ENCODE measurements at regions not wholly inside any gene's neighbourhood (a gene's known extent, or its start where the extent isn't known, plus 50 kb on each side); places are given as distances from the start of the nearest gene placed in this dataset.
A peak's percentile ranks its signal among the peaks of the same experiment; 100 is the strongest.

GRCh38 chr2:155364766-155365165 is 666.3 kb downstream of the KCNJ3 start:
- FAIRE-seq = no peak
- DNase-seq (ENCODE audit: insufficient read length, low spot score) = no peak
- TF ChIP-seq POLR2A (IDR thresholded peaks at IDR 0.05; ENCODE audit: low read depth, low read length) = no peak

GRCh38 chr2:155363349-155363888 is 664.9 kb downstream of the KCNJ3 start:
- DNase-seq (ENCODE audit: insufficient read length, low spot score) (no peak), FAIRE-seq (no peak)
- TF ChIP-seq POLR2A (IDR thresholded peaks at IDR 0.05; ENCODE audit: low read depth, low read length) = no peak

GRCh38 chr2:155357172-155357571 is 658.7 kb downstream of the KCNJ3 start:
- FAIRE-seq (no peak), DNase-seq (ENCODE audit: insufficient read length, low spot score) (no peak)
- TF ChIP-seq POLR2A (IDR thresholded peaks at IDR 0.05; ENCODE audit: low read depth, low read length) = no peak

GRCh38 chr2:155356250-155356649 is 657.8 kb downstream of the KCNJ3 start:
- no peak for TF ChIP-seq POLR2A (IDR thresholded peaks at IDR 0.05; ENCODE audit: low read depth, low read length)
- no peak for FAIRE-seq
- DNase-seq (ENCODE audit: insufficient read length, low spot score) = no peak

GRCh38 chr2:155350783-155351580 is 652.5 kb downstream of the KCNJ3 start:
- no peak for DNase-seq (ENCODE audit: insufficient read length, low spot score)
- no peak for TF ChIP-seq POLR2A (IDR thresholded peaks at IDR 0.05; ENCODE audit: low read depth, low read length)
- FAIRE-seq = no peak

GRCh38 chr2:155332016-155332415 is 633.5 kb downstream of the KCNJ3 start:
- FAIRE-seq (no peak), DNase-seq (ENCODE audit: insufficient read length, low spot score) (no peak)
- no peak for TF ChIP-seq POLR2A (IDR thresholded peaks at IDR 0.05; ENCODE audit: low read depth, low read length)

GRCh38 chr2:155320236-155320635 is 621.7 kb downstream of the KCNJ3 start:
- FAIRE-seq (no peak), DNase-seq (ENCODE audit: insufficient read length, low spot score) (no peak)
- no peak for TF ChIP-seq POLR2A (IDR thresholded peaks at IDR 0.05; ENCODE audit: low read depth, low read length)

- no peak for DNase-seq (ENCODE audit: insufficient read length, low spot score)
- FAIRE-seq = no peak
Measured at GRCh38 chr2:155318710-155319109, 620.2 kb downstream of the KCNJ3 start.

GRCh38 chr2:155315768-155316167 is 617.3 kb downstream of the KCNJ3 start:
- DNase-seq (ENCODE audit: insufficient read length, low spot score) = no peak
- no peak for TF ChIP-seq POLR2A (IDR thresholded peaks at IDR 0.05; ENCODE audit: low read depth, low read length)
- FAIRE-seq = no peak

More at GRCh38 chr2:155318710-155319109, 620.2 kb downstream of the KCNJ3 start:
- TF ChIP-seq POLR2A (IDR thresholded peaks at IDR 0.05; ENCODE audit: low read depth, low read length) = no peak

- peak; percentile 20 for FAIRE-seq
- no peak for TF ChIP-seq POLR2A (IDR thresholded peaks at IDR 0.05; ENCODE audit: low read depth, low read length)
- DNase-seq (ENCODE audit: insufficient read length, low spot score) = no peak
Measured at GRCh38 chr2:155310589-155310988, 612.1 kb downstream of the KCNJ3 start.

- DNase-seq (ENCODE audit: insufficient read length, low spot score) (no peak), FAIRE-seq (peak; percentile 75)
- TF ChIP-seq POLR2A (IDR thresholded peaks at IDR 0.05; ENCODE audit: low read depth, low read length) = no peak
Measured at GRCh38 chr2:155309483-155309882, 611.0 kb downstream of the KCNJ3 start.

GRCh38 chr2:155308367-155309009 is 610.0 kb downstream of the KCNJ3 start:
- FAIRE-seq = no peak
- no peak for TF ChIP-seq POLR2A (IDR thresholded peaks at IDR 0.05; ENCODE audit: low read depth, low read length)
- no peak for DNase-seq (ENCODE audit: insufficient read length, low spot score)

- FAIRE-seq (no peak), DNase-seq (ENCODE audit: insufficient read length, low spot score) (no peak)
- no peak for TF ChIP-seq POLR2A (IDR thresholded peaks at IDR 0.05; ENCODE audit: low read depth, low read length)
Measured at GRCh38 chr2:155301221-155301620, 602.7 kb downstream of the KCNJ3 start.

- no peak for DNase-seq (ENCODE audit: insufficient read length, low spot score)
- no peak for TF ChIP-seq POLR2A (IDR thresholded peaks at IDR 0.05; ENCODE audit: low read depth, low read length)
- peak; percentile 45 for FAIRE-seq
Measured at GRCh38 chr2:155298001-155298400, 599.5 kb downstream of the KCNJ3 start.

- DNase-seq (ENCODE audit: insufficient read length, low spot score) (no peak), FAIRE-seq (no peak)
- TF ChIP-seq POLR2A (IDR thresholded peaks at IDR 0.05; ENCODE audit: low read depth, low read length) = no peak
Measured at GRCh38 chr2:155294358-155294757, 595.9 kb downstream of the KCNJ3 start.
